K562 (cell line): ENCODE measurements at regions not wholly inside any gene's neighbourhood (a gene's known extent, or its start where the extent isn't known, plus 50 kb on each side); places are given as distances from the start of the nearest gene placed in this dataset.

Experiments
- ATAC-seq: fragments of 200-7000 bp; cut with Tn5 transposase; 3 replicates; pipeline ENCODE4 v1.9.1; 2020; ENCODE audit warnings: moderate library complexity
- BruUV-seq: library from RNA; stranded (reverse); fragments of 400-500 nt; replicated peaks from 2 replicates; lab custom pipeline; 2021; lab: Mats Ljungman, UMichigan
- CTCF ChIA-PET: fragments of 300-600 bp; formaldehyde crosslinking; extraction: SDS; loops from one replicate; lab custom pipeline; 2021; ENCODE audit warnings: low intra/inter-chr PET ratio; lab: Yijun Ruan, JAX
- POLR2A ChIA-PET: fragments of 300-600, 350-650 bp; sonication (Branson Sonifier 250); formaldehyde crosslinking; extraction: SDS; loops from one replicate; lab custom pipeline; 2021; ENCODE audit warnings: antibody characterized with exemption, inconsistent platforms; lab: Yijun Ruan, JAX
- DNase-seq, 4 experiments: peaks; one replicate each; pipeline versions ENCODE4 v3.0.0 to v3.0.0-alpha.2; 2011 to 2018; ENCODE audit warnings: low spot score in 3 of 4, mixed read lengths in 3 of 4; ENCODE audit errors: extremely low read depth in 1 of 4
- FAIRE-seq: peaks from 2 replicates; lab custom pipeline; 2011; peaks lifted over from hg19 to GRCh38; lab: Jason Lieb, UNC
- H2AFZ ChIP-seq: 2 replicates; pipeline ENCODE4 v1.6.0; 2011; ENCODE audit warnings: low read depth, low read length, control low read depth, inconsistent platforms
- H3K27ac ChIP-seq: fragments of 200-600 bp; 3 replicates; pipeline ENCODE4 v1.8.0; 2011; ENCODE audit warnings: low read depth, mild to moderate bottlenecking, control low read depth, inconsistent platforms, low read length, moderate library complexity, mixed read lengths; ENCODE audit errors: extremely low read depth
- H3K27me3 ChIP-seq, 2 experiments: fragments of 300-600 bp in 1 of 2; 2 replicates in 1 of 2; 3 replicates in 1 of 2; pipeline versions ENCODE4 v1.6.0 to v1.8.0; 2011; ENCODE audit warnings: inconsistent platforms in 2 of 2, low read length in 2 of 2, mild to moderate bottlenecking in 1 of 2, mixed read lengths in 1 of 2, moderate library complexity in 1 of 2; ENCODE audit not compliant: control insufficient read depth in 2 of 2, insufficient read depth in 2 of 2
- H3K36me3 ChIP-seq: fragments of 300-600 bp; 3 replicates; pipeline ENCODE4 v1.8.0; 2011; ENCODE audit warnings: mild to moderate bottlenecking, low read length, inconsistent platforms; ENCODE audit not compliant: control insufficient read depth, insufficient read depth
- H3K4me1 ChIP-seq, 2 experiments: fragments of 200-600 bp in 1 of 2; replicated peaks in 1 of 2; 2 replicates in 1 of 2; 3 replicates in 1 of 2; pipeline versions ENCODE4 v1.5.1 to v1.8.0; 2011; ENCODE audit warnings: inconsistent platforms in 2 of 2, low read length in 2 of 2, mild to moderate bottlenecking in 1 of 2, mixed read lengths in 1 of 2, moderate library complexity in 1 of 2; ENCODE audit not compliant: control insufficient read depth in 2 of 2, insufficient read depth in 2 of 2
- H3K4me2 ChIP-seq: 2 replicates; pipeline ENCODE4 v1.6.1; 2011; ENCODE audit warnings: low read length, control low read depth, inconsistent platforms, mixed read lengths; ENCODE audit not compliant: insufficient read depth
- H3K4me3 ChIP-seq: fragments of 200-600 bp; sonication (generic), shearing (Covaris generic); 2 replicates; pipeline ENCODE4 v1.5.1; 2016; ENCODE audit warnings: control low read depth, inconsistent platforms
- H3K79me2 ChIP-seq: fragments of 200-600 bp; 3 replicates; pipeline ENCODE4 v1.8.0; 2011; ENCODE audit warnings: low read length, inconsistent platforms; ENCODE audit not compliant: control insufficient read depth, insufficient read depth
- H3K9ac ChIP-seq, 2 experiments: 2 replicates each; pipeline versions ENCODE4 v1.6.0 to v1.6.1; 2011; ENCODE audit warnings: low read depth in 2 of 2, low read length in 2 of 2, control low read depth in 1 of 2, inconsistent platforms in 1 of 2, mild to moderate bottlenecking in 1 of 2, mixed read lengths in 1 of 2; ENCODE audit not compliant: insufficient read depth in 1 of 2
- H3K9me1 ChIP-seq: one replicate; pipeline ENCODE4 v1.6.0; 2011; ENCODE audit warnings: inconsistent platforms, mild to moderate bottlenecking, low read length, moderate library complexity; ENCODE audit not compliant: control insufficient read depth, insufficient read depth
- H3K9me3 ChIP-seq: replicated peaks from 2 replicates; pipeline ENCODE4 v1.5.1; 2011; ENCODE audit warnings: low read depth, low read length, inconsistent platforms; ENCODE audit not compliant: control insufficient read depth, insufficient read depth
- H4K20me1 ChIP-seq: replicated peaks from 2 replicates; pipeline ENCODE4 v1.6.1; 2011; ENCODE audit warnings: low read length, inconsistent platforms, mixed read lengths; ENCODE audit not compliant: control insufficient read depth, insufficient read depth
- BRF1 ChIP-seq: IDR thresholded peaks from 3 replicates; pipeline ENCODE4 v1.6.1; 2011; ENCODE audit warnings: borderline replicate concordance, mild to moderate bottlenecking; ENCODE audit not compliant: insufficient read length; ENCODE audit errors: extremely low read depth
- CBFA2T3 ChIP-seq: fragments of 450-650 bp; IDR thresholded peaks from 2 replicates; pipeline ENCODE4 v1.6.1; 2017
- CEBPG ChIP-seq, 3 experiments: fragments of 200-800 bp in 1 of 3; sonication (Bioruptor generic) in 1 of 3; sonication (generic) in 1 of 3; formaldehyde crosslinking in 1 of 3; IDR thresholded peaks in 2 of 3; conservative IDR thresholded peaks in 1 of 3; 2 replicates each; pipeline versions ENCODE4 v1.6.1 to v1.8.0; 2016 to 2022; ENCODE audit warnings: missing compliant biosample characterization in 2 of 3, missing genetic modification characterization in 2 of 3, mild to moderate bottlenecking in 1 of 3, missing genetic modification reagents in 1 of 3
- E2F3 ChIP-seq: fragments of 250-450 bp; sonication (Bioruptor Pico); IDR thresholded peaks from 2 replicates; pipeline ENCODE4 v1.4.0; 2020; ENCODE audit warnings: mild to moderate bottlenecking
- FOXM1 ChIP-seq, 2 experiments: fragments of 450-650 bp in 1 of 2; sonication (generic) in 1 of 2; formaldehyde crosslinking in 1 of 2; IDR thresholded peaks; 2 replicates each; pipeline versions ENCODE4 v1.6.1 to v1.9.0; 2017 to 2022; ENCODE audit warnings: low read depth in 2 of 2, mild to moderate bottlenecking in 2 of 2, missing genetic modification reagents in 1 of 2, moderate library complexity in 1 of 2
- HDAC3 ChIP-seq: fragments of 450-650 bp; IDR thresholded peaks from 2 replicates; pipeline ENCODE4 v1.6.1; 2018; ENCODE audit warnings: borderline replicate concordance, mild to moderate bottlenecking, moderate library complexity; ENCODE audit not compliant: partially characterized antibody
- KAT7 ChIP-seq: sonication (generic); formaldehyde crosslinking; IDR thresholded peaks from 2 replicates; pipeline ENCODE4 v1.8.0; 2022; ENCODE audit warnings: missing genetic modification reagents, mild to moderate bottlenecking, borderline replicate concordance
- KDM1A ChIP-seq, 2 experiments: fragments of 450-650 bp; IDR thresholded peaks; 2 replicates each; pipeline ENCODE4 v1.6.1; 2016; ENCODE audit warnings: mild to moderate bottlenecking in 2 of 2
- NELFE ChIP-seq: IDR thresholded peaks from 2 replicates; pipeline ENCODE4 v1.6.1; 2011; ENCODE audit warnings: mild to moderate bottlenecking; ENCODE audit not compliant: insufficient read depth, insufficient read length
- POLR2H ChIP-seq: IDR thresholded peaks from 2 replicates; pipeline ENCODE4 v1.6.1; 2016; ENCODE audit warnings: missing genetic modification characterization, low read depth, mild to moderate bottlenecking, control low read depth, missing compliant biosample characterization, moderate library complexity
- ZBTB49 ChIP-seq: sonication (generic); formaldehyde crosslinking; IDR thresholded peaks from 2 replicates; pipeline ENCODE4 v1.8.0; 2022; ENCODE audit warnings: missing genetic modification reagents, mild to moderate bottlenecking, borderline replicate concordance
- ZFP30 ChIP-seq: fragments of 250-450 bp; sonication (Bioruptor Pico); IDR thresholded peaks from 2 replicates; pipeline ENCODE4 v1.8.0; 2022; ENCODE audit warnings: moderate library complexity, mild to moderate bottlenecking, inconsistent platforms, borderline replicate concordance
- ZKSCAN3 ChIP-seq: fragments of 250-450 bp; sonication (Bioruptor Pico); IDR thresholded peaks from 2 replicates; pipeline ENCODE4 v1.4.0; 2020
- ZNF133 ChIP-seq: fragments of 250-450 bp; sonication (Bioruptor Pico); IDR thresholded peaks from 2 replicates; pipeline ENCODE4 v1.4.0; 2020; ENCODE audit warnings: mild to moderate bottlenecking
- ZNF282 ChIP-seq: sonication (generic); formaldehyde crosslinking; IDR thresholded peaks from 2 replicates; pipeline ENCODE4 v1.8.1; 2023; ENCODE audit warnings: missing genetic modification reagents
- ZNF444 ChIP-seq: fragments of 250-450 bp; sonication (Bioruptor Pico); IDR thresholded peaks from 2 replicates; pipeline ENCODE4 v1.4.0; 2020; ENCODE audit warnings: mild to moderate bottlenecking, moderate library complexity
- WGBS: fragments of 100-300 bp; shearing (Covaris generic); methylation state at CpG from one replicate; pipeline ENCODE4 v1.1.6; 2016; ENCODE audit warnings: low coverage, mixed read lengths; ENCODE audit not compliant: insufficient coverage; ENCODE audit errors: missing lambda C conversion rate; 5-methylcytosine and 5-hydroxymethylcytosine counted together
- in situ Hi-C: fragments of 300-500 bp; cut with MboI; formaldehyde crosslinking; loops from 4 replicates; pipeline ENCODE4 v1.15.0; 2018; ENCODE audit warnings: inconsistent platforms, mixed read lengths
- intact Hi-C: fragments of 100-400 bp; cut with micrococcal nuclease; formaldehyde crosslinking; loops from 2 replicates; pipeline ENCODE4 v1.14.2; 2022
- TF ChIP-seq, protein P1 (sequence below): fragments of 450-650 bp; formaldehyde crosslinking; IDR thresholded peaks from 2 replicates; pipeline ENCODE4 v1.4.0; 2020; ENCODE audit warnings: mild to moderate bottlenecking, moderate library complexity
- TF ChIP-seq, protein P2 (sequence below), 2 experiments: fragments of 200-800 bp in 1 of 2; sonication (Bioruptor generic) in 1 of 2; sonication (generic) in 1 of 2; formaldehyde crosslinking in 1 of 2; IDR thresholded peaks in 1 of 2; conservative IDR thresholded peaks in 1 of 2; 2 replicates each; pipeline versions ENCODE4 v1.5.0 to v1.6.1; 2016 to 2020; ENCODE audit warnings: missing compliant biosample characterization in 1 of 2, missing genetic modification characterization in 1 of 2, missing genetic modification reagents in 1 of 2

DNA sequence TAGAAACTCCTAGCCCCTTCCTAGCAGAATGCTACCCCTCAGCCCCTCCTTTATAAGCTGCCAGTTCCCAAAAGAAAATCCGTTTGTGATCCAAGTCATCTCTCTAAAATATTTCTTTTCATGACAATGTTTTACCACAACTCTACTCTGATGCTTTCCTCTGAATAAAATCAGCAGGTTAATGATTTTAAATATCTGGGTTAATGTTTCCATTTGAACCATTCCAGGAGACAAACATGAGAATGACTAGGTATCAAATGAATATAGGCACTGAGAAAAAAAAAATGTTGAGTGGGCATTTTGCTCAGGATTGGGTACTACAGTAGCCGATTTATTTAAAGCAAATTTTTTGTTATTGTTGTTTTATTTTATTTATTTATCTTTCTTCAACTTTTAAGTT, 360.3 kb downstream of the WDR11 start:
- TF ChIP-seq ZNF282 (no peak), CBFA2T3 (no peak), NELFE (no peak), KAT7 (CRISPR knock-in tag) (no peak), ZBTB49 (no peak), CEBPG (CRISPR knock-in tag; IDR thresholded peaks at IDR 0.05) (no peak), CEBPG (tag; conservative IDR thresholded peaks at IDR 0.05 in 1 of 2, IDR thresholded peaks at IDR 0.05 in 1 of 2) (no peak), ZKSCAN3 (CRISPR knock-in tag) (no peak), E2F3 (CRISPR knock-in tag) (no peak), FOXM1 (IDR thresholded peaks at IDR 0.05; ENCODE audit: low read depth) (no peak), FOXM1 (CRISPR knock-in tag; IDR thresholded peaks at IDR 0.05; ENCODE audit: low read depth) (no peak), ZNF133 (CRISPR knock-in tag) (no peak), ZFP30 (CRISPR knock-in tag) (no peak), BRF1 (no peak), ZNF444 (CRISPR knock-in tag) (no peak), HDAC3 (no peak), POLR2H (tag) (no peak), KDM1A (IDR thresholded peaks at IDR 0.05) (no peak)
- TF ChIP-seq, protein P1, sequence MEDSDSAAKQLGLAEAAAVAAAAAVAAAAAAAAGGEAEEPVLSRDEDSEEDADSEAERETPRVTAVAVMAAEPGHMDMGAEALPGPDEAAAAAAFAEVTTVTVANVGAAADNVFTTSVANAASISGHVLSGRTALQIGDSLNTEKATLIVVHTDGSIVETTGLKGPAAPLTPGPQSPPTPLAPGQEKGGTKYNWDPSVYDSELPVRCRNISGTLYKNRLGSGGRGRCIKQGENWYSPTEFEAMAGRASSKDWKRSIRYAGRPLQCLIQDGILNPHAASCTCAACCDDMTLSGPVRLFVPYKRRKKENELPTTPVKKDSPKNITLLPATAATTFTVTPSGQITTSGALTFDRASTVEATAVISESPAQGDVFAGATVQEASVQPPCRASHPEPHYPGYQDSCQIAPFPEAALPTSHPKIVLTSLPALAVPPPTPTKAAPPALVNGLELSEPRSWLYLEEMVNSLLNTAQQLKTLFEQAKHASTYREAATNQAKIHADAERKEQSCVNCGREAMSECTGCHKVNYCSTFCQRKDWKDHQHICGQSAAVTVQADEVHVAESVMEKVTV (CRISPR knock-in tag): no peak
- TF ChIP-seq, protein P2, sequence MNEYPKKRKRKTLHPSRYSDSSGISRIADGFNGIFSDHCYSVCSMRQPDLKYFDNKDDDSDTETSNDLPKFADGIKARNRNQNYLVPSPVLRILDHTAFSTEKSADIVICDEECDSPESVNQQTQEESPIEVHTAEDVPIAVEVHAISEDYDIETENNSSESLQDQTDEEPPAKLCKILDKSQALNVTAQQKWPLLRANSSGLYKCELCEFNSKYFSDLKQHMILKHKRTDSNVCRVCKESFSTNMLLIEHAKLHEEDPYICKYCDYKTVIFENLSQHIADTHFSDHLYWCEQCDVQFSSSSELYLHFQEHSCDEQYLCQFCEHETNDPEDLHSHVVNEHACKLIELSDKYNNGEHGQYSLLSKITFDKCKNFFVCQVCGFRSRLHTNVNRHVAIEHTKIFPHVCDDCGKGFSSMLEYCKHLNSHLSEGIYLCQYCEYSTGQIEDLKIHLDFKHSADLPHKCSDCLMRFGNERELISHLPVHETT (CRISPR knock-in tag; conservative IDR thresholded peaks at IDR 0.05 in 1 of 2, IDR thresholded peaks at IDR 0.05 in 1 of 2): no peak
- FAIRE-seq (no peak), ATAC-seq (no peak), DNase-seq (no peak)
- Histone ChIP-seq H3K4me3 (no peak overlapping the region), H3K27ac (no peak overlapping the region), H3K4me2 (no peak overlapping the region), H3K4me1 (no peaks in the 10 kb centered on the region), H3K27me3 (no peaks in the 10 kb centered on the region), H3K36me3 (no peaks in the 10 kb centered on the region), H3K9me1 (no peaks in the 10 kb centered on the region), H4K20me1 (no peaks in the 10 kb centered on the region), H3K79me2 (no peaks in the 10 kb centered on the region), H2AFZ (no peak overlapping the region), H3K9ac (no peak overlapping the region), H3K9me3 (no peaks in the 10 kb centered on the region)
- in situ Hi-C loops: no loop called here
- WGBS: 0% methylated on average over 2 of the region's 2 CpGs
- no TSS peak for BruUV-seq
- intact Hi-C loops: no loop called here
- ChIA-PET CTCF (no interaction called here), POLR2A (no interaction called here)
